NCI-H146 treated with DMSO at 0.1 percent for 48 hours (cell line): ENCODE measurements at regions not wholly inside any gene's neighbourhood (a gene's known extent, or its start where the extent isn't known, plus 50 kb on each side); places are given as distances from the start of the nearest gene placed in this dataset.
"Not testable (repeated sequence)": the region's sequence is repeated elsewhere in the genome, so short reads cannot be mapped to it uniquely, and the experiment has no call there.

ENCODE experiments used
- DNase-seq: peaks from one replicate; lab custom pipeline; 2025; ENCODE audit not compliant: unreplicated experiment; lab: John Stamatoyannopoulos, UW

DNA sequence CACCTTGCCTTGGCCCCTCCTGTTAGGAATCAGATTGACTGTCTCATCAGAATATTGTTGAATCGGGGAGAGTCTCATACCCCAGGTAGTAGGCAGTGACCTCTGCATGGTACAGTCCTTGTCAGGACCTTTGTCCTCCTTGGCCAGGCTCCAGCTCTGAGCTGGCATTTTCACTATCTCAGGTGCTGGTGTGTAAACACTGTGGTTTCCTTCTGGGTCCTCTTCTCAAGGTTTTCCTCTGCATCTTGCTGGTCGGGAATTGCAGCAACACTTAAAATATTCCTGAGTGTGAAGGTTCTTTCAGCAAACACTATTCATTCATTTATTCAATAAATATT is 69.7 kb upstream of the TAMM41 start:
- not testable (repeated sequence) for DNase-seq

DNA sequence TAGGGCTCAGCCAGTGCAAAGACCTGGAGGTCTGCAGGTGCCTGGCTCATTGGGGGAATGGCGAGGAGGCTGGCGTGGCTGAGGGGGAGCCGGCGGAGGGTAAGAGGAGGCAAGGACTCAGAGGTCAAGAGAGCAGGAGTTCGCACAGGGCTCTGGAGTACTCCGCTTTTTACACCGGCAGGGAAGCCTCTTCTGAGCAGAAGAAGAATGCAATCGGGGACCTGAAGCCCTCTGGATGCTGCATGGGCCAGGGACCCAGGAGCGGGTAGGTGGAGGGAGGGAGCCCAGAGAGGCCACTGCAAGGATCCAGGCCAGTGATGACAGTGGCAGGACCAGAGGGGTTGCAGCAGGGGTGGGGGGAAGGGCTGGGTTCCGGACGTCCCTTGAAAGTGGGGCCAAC is 70.4 kb upstream of the TAMM41 start:
- DNase-seq, result no peak

DNA sequence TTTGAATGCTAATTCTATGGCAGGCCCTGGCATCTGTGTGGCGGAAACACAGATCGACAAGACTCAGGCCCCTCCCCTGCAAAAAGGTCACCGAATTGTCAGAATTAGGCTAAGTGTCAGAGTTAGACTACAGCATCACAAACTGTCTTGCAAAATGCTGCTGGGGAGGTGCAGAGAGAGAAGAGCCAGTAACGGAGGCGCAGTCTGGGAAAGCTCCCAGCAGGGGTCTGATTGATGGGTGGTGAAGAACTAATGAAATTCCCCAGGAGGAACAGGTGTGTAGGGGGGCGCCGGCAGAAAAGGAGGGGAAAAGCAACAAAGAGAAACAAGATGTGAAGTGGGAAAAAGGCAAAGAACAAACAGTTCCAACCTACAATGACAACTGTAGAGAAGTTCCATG is 72.7 kb upstream of the TAMM41 start:
- peak; percentile 27 for DNase-seq

DNA sequence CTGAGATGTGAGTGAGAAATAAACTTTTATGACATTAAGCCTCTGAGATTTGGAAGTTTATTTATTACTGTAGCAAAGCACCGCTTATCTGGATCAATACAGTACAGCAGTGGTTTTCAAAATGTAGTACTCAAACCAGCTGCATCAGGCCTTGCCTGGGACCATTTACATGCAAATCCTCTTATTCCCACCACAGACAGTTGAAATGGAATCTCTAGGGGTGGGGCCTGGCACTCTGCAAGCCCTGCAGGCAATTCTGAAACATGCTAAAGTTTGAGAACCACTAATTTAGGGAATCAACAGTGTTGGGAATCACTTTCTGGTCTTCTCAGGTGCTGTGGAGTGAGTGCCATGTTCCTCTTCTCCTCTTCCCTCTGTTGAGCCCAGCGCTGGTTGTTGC is 77.8 kb upstream of the TAMM41 start:
- no peak for DNase-seq

DNA sequence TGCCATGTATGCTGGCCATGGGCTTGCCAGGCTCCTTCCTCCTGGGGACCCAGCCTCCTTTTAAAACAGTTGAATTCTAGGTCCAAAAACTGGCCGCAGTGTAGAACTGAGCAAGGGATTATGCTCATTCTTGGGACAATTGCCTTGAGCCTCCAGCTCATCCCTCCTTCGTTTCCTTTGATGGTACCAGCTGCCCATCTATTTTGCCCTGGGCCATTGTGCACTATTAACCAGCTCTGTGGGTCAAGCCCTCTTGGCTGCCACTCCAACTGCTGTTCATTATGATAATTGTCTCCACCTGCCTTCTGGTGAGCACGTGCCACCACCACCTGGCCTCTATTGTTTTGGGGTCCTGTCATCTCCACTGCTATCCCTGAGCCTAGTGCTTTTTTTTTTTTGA is 75.8 kb upstream of the SYN2 start:
- peak; percentile 92 for DNase-seq

DNA sequence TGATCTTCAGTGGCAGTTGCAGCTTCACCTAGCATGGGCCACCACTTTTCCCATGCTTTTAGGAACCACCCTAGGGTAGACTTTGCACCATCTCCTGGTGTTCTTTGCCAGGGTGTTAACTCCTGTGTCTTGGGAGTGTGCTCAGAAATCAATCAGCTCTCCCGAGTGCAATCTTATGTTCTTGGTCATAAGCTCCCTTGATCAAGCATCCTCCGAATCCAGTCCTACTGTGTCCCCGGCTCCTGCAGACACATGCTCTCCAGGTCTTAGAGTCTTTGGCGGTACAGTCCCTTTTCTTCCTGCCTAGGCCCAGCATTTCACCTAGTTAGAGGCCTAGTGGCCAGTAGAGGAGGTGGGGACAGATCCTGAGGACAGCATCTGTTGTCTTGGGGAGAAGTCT is 74.7 kb upstream of the SYN2 start:
- DNase-seq, result no peak

DNA sequence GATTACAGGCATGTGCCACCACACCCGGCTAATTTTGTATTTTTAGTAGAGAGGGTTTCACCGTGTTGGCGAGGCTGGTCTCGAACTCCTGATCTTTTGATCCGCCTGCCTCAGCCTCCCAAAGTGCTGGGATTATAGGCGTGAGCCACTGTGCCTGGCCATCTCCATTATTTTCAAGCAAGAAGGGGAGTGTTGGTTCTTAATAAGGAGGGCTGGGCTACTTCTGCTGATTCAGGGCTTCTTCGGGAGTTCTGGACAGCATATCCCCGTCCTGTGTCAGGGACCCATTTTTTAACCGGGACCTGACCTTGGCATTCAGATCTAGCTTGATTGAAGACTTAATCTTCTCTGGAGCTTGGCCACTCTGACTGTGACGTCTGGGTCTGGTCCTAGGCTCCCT is 74.1 kb upstream of the SYN2 start:
- no peak for DNase-seq

DNA sequence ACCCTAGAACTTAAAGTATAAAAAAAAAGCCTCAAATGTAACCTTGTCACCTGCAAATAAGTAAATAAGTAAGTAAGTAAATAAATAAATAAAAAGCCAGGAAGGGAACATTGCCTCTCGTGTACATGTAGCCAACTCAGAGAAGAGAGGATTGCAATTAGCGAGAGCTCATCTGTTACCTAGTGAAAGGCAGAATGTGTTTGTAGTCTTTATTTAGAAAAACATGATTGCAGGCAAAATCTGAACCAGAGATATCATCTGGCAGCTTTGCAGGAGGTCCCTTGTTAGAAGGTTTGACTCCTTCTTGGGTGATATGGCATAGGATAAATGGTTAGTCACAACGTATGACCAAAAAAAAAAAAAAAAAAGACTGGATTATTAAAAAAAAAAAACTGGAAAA is 71.6 kb upstream of the SYN2 start:
- DNase-seq, result no peak

DNA sequence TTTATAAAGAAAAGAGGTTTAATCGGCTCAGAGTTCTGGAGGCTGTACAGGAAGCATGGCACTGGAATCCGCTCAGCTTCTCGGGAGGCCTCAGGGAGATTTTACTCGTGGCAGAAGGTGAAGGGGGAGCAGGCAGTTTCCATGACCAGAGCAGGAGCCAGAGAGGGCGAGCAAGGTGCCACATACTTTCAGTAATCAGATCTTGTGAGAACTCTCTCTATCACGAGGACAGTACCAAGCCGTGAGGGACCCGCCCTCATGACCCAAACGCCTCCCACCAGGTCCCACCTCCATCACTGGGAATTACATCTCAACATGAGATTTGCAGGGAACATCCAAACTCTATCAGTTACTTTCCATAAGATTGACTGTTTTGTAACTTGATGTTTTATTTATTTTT is 70.7 kb upstream of the SYN2 start:
- no peak for DNase-seq

DNA sequence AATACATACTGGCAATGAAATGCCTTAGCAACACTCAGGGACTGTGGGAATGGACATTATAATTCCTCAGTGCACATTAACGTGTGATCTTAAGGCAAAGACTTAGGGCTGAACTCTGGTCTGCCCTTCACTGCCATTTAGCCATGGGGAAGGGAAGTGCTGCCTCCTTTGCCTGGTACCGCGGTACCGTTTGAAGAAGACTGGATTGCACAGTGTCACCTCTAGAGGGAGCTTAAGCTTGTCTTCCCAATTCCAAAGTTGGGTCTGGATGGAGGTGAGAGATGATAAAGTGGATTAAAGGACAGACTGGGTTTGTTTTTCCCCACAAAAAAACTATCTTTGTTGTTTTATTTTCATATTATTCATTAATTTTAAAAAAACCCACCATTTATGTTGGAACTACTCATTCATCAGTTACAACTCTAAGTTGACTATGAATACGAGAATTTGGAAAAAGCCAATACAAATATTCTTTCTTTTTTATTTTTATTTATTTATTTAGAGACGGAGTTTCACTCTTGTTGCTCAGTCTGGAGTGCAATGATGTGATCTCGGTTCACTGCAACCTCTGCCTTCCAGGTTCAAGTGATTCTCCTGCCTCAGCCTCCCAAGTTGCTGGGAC is 60.0 kb upstream of the SYN2 start:
- DNase-seq, result peak; percentile 31

DNA sequence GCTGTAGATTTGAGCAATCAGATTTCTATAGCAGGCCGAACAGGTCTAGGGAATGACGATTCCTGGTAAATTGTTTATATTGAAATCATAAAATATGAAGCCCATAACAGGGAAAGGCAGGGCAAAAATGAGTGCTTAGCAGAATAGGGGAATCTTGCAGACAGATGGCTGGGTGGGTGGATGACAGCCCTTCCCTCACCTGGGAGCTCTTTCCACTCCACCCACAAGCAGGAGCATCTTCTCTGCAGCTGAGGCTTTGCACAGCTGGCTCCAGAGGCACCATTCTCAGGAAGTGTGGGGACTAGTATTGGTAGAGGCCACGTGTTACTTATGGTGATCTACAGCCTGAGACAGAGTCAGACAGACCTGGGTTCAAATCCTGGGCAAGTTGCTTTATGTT is 55.9 kb upstream of the SYN2 start:
- no peak for DNase-seq

DNA sequence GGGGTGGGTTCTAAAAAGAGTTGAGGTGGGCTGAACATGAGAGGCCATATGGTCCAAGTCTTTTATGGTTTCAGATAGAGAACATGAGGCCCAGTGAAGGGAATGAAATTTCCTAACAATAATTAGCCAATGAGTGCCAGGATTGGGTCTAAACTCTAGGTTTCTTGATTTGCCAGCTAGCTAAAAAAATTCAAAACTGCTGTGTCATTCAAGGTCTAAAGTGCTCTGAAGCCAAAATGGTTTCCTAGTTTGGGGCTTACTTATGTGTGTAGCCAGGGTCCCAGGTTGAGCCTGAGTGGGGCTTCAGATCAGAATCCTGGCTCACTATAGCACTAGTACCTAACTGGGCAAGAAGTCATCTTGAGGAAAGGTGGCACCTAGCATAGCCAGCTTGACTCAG is 55.3 kb upstream of the SYN2 start:
- no peak for DNase-seq

DNA sequence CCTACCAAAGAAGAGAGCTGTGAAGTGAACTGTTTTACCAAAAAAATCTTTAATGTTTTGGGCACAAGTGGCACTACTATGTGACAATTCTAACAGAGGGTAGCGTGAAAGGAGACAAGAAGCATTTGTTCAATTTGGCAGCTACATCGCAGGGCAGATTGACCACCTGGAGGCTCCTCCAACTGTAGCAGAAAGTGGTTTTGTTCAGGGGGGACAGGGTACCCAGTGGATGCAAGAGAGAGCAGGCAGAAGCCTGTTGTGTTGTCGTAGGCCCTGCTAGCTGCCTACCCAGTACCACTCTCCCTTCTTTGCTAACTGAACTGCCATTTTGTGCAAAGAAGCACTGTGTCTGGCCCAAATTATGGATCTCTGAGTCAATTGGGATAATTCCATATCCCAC is 54.8 kb upstream of the SYN2 start:
- DNase-seq, result no peak

DNA sequence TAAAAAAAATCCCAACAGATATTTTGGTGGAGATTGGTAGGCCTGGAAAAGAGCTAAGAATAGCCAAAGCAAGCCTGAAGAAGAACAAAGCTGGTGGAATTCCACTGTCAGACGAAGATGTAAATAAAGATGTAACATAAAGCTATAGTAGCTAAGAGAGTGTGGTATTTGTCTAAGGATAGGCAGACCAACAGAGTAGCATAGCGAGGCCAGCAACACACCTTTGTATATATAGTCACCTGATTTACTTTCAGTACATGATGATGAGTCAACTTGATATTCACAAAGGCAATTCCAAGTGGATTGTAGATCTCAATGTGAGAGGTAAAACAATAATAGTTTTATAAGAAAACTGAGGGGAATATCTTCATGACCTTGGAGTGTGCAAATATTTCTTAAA is 53.6 kb upstream of the SYN2 start:
- no peak for DNase-seq

DNA sequence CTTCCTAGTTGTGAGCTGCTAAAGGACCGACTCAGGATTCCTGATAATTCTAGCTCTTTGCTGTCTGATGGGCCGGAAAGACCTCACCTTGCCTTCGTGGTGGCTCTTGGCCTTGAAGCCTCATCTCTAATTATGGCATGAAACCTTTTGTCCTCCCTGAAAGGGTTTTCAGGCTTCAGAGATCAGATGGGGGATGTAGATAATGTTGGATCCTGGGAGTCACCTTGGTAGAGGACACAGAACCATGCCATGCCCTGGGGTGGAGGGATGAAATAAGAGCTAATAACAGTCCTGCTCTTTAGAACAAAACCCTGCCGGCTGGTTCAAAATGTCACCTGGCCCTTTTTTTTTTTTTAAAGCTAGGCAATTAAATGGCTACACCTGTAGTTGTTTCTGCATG is 50.8 kb upstream of the SYN2 start:
- peak; percentile 94 for DNase-seq

DNA sequence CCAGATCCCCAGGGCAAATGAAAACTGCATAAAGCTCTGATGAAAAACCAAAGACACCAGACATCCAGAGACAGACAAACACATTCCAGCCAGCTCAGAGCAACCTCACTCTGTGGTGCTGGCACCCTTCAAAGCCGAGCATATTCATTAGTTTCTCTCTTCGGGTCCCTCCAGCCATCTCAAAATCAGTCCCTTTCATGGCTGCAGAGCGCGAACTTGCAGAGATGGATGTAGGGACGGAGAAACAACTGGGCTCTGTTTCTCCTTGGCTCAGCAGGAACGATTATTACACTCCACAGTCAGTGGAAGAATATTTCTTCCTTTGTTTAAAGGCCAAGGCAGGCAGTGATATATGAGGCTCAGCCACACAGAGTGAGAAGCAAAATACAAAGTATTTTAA is 50.4 kb upstream of the SYN2 start:
- no peak for DNase-seq

DNA sequence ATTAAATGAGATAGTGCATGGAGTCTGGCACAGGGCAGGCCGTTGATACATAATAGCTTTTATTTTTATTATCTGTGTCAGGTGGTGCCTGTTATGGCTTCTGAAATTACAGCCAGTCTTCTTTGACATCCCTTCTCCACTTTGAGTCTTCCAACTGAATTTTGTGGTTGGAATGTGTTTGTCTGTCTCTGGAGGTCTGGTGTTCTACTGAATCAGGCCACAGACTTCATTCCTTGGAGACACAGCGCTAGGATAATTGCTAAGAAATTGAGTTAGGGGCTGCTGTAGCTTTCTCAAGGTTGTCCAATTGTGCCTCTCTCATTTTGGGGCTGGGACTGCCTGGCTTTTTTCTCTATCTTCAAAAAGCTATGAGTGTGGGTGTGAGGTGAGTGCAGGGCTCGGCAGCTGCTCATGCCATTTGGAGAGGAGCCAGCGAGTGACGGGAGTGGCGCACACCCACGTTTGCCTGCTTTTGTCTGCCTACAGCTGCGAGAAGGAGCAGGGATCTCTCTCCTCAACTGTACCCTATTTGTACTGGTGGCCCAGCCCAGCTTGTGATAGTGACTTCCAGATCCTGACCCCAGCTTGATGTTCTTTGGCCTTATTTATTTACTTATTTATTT is 49.8 kb upstream of the SYN2 start:
- peak; percentile 55 for DNase-seq
